HEK293 (cell line): ENCODE measurements at regions not wholly inside any gene's neighbourhood (a gene's known extent, or its start where the extent isn't known, plus 50 kb on each side); places are given as distances from the start of the nearest gene placed in this dataset.

Experiments
- CTCF ChIP-seq: fragments of 450-650 bp; formaldehyde crosslinking; IDR thresholded peaks from 2 replicates; pipeline ENCODE4 v1.5.1; 2016; ENCODE audit warnings: missing biosample characterization, missing genetic modification characterization
- INSM2 ChIP-seq: fragments of 450-650 bp; formaldehyde crosslinking; IDR thresholded peaks from 2 replicates; pipeline ENCODE4 v1.5.1; 2016; ENCODE audit warnings: missing biosample characterization, missing genetic modification characterization
- KLF16 ChIP-seq: fragments of 450-650 bp; formaldehyde crosslinking; IDR thresholded peaks from 2 replicates; pipeline ENCODE4 v1.5.1; 2017; ENCODE audit warnings: missing biosample characterization, missing genetic modification characterization
- MEIS1 ChIP-seq: sonication (generic); formaldehyde crosslinking; IDR thresholded peaks from 2 replicates; pipeline ENCODE4 v1.8.1; 2022; ENCODE audit warnings: missing genetic modification reagents, mild to moderate bottlenecking, borderline replicate concordance
- YY1 ChIP-seq: fragments of 450-650 bp; formaldehyde crosslinking; IDR thresholded peaks from 2 replicates; pipeline ENCODE4 v1.5.1; 2018; ENCODE audit warnings: missing biosample characterization, missing genetic modification characterization
- ZBTB20 ChIP-seq: fragments of 450-650 bp; formaldehyde crosslinking; IDR thresholded peaks from 2 replicates; pipeline ENCODE4 v1.5.1; 2016; ENCODE audit warnings: missing biosample characterization, missing genetic modification characterization
- ZBTB8A ChIP-seq: fragments of 450-650 bp; formaldehyde crosslinking; IDR thresholded peaks from 2 replicates; pipeline ENCODE4 v1.5.1; 2016; ENCODE audit warnings: missing biosample characterization, missing genetic modification characterization
- ZNF18 ChIP-seq: fragments of 450-650 bp; formaldehyde crosslinking; IDR thresholded peaks from 2 replicates; pipeline ENCODE4 v1.5.1; 2016; ENCODE audit warnings: missing biosample characterization, missing genetic modification characterization
- ZNF280D ChIP-seq: fragments of 450-650 bp; formaldehyde crosslinking; IDR thresholded peaks from 2 replicates; pipeline ENCODE4 v1.5.1; 2016; ENCODE audit warnings: missing biosample characterization, missing genetic modification characterization
- ZNF707 ChIP-seq: fragments of 450-650 bp; formaldehyde crosslinking; IDR thresholded peaks from 2 replicates; pipeline ENCODE4 v1.5.1; 2016; ENCODE audit warnings: missing biosample characterization, missing genetic modification characterization
- ZNF776 ChIP-seq: fragments of 450-650 bp; formaldehyde crosslinking; IDR thresholded peaks from 2 replicates; pipeline ENCODE4 v1.5.0; 2017; ENCODE audit warnings: missing biosample characterization, missing genetic modification characterization, borderline replicate concordance

- TF ChIP-seq KLF16 (tag by site-specific recombination) (no peak), MEIS1 (CRISPR knock-in tag) (no peak), ZNF18 (tag by site-specific recombination) (no peak), CTCF (tag by site-specific recombination) (no peak), ZNF280D (tag by site-specific recombination) (no peak), ZBTB20 (tag by site-specific recombination) (no peak), YY1 (no peak), ZNF707 (tag by site-specific recombination) (no peak), ZBTB8A (tag by site-specific recombination) (no peak), INSM2 (tag by site-specific recombination) (no peak), ZNF776 (tag by site-specific recombination) (no peak)
Observed at GRCh38 chr1:58418283-58419228, 128.0 kb downstream of the OMA1 start.
